ENCODE measurements at regions not wholly inside any gene's neighbourhood (a gene's known extent, or its start where the extent isn't known, plus 50 kb on each side); places are given as distances from the start of the nearest gene placed in this dataset.

- Histone ChIP-seq H3K36me3 (no peaks in the 10 kb centered on the region), H3K9me3 (peaks cover 5% of the 10 kb centered on the region), H3K4me3 (ENCODE audit: low read depth in 1 of 2, low read length in 1 of 2) (no peak overlapping the region), H3K27me3 (no peaks in the 10 kb centered on the region), H3K4me1 (ENCODE audit: control insufficient read depth in 1 of 2, insufficient read depth in 1 of 2, low read depth in 1 of 2, low read length in 1 of 2) (no peaks in the 10 kb centered on the region), H3K27ac (no peak overlapping the region)
- no peak for TF ChIP-seq CTCF (IDR thresholded peaks at IDR 0.05)
These were observed 197.2 kb upstream of the SLC10A2 start for GRCh38 chr13:103263448-103263847.

GRCh38 chr13:103255587-103256301 lies 189.5 kb upstream of the SLC10A2 start:
- TF ChIP-seq CTCF (IDR thresholded peaks at IDR 0.05) = no peak
- Histone ChIP-seq H3K4me3 (ENCODE audit: low read depth in 1 of 2, low read length in 1 of 2) (no peak overlapping the region), H3K4me1 (ENCODE audit: control insufficient read depth in 1 of 2, insufficient read depth in 1 of 2, low read depth in 1 of 2, low read length in 1 of 2) (no peaks in the 10 kb centered on the region), H3K27ac (no peak overlapping the region), H3K36me3 (no peaks in the 10 kb centered on the region), H3K9me3 (no peaks in the 10 kb centered on the region), H3K27me3 (no peaks in the 10 kb centered on the region)

- Histone ChIP-seq H3K27ac (no peak overlapping the region), H3K4me1 (ENCODE audit: control insufficient read depth in 1 of 2, insufficient read depth in 1 of 2, low read depth in 1 of 2, low read length in 1 of 2) (no peaks in the 10 kb centered on the region), H3K4me3 (ENCODE audit: low read depth in 1 of 2, low read length in 1 of 2) (no peak overlapping the region), H3K9me3 (no peaks in the 10 kb centered on the region), H3K27me3 (no peaks in the 10 kb centered on the region), H3K36me3 (no peaks in the 10 kb centered on the region)
- no peak for TF ChIP-seq CTCF (IDR thresholded peaks at IDR 0.05)
These were observed 183.9 kb upstream of the SLC10A2 start for GRCh38 chr13:103250071-103250470.

GRCh38 chr13:103246581-103247200 lies 180.5 kb upstream of the SLC10A2 start:
- no peak for TF ChIP-seq CTCF (IDR thresholded peaks at IDR 0.05)
- Histone ChIP-seq H3K4me1 (ENCODE audit: control insufficient read depth in 1 of 2, insufficient read depth in 1 of 2, low read depth in 1 of 2, low read length in 1 of 2) (no peaks in the 10 kb centered on the region), H3K9me3 (no peaks in the 10 kb centered on the region), H3K4me3 (ENCODE audit: low read depth in 1 of 2, low read length in 1 of 2) (no peak overlapping the region), H3K36me3 (no peaks in the 10 kb centered on the region), H3K27me3 (no peaks in the 10 kb centered on the region), H3K27ac (no peak overlapping the region)

GRCh38 chr13:103243495-103243894 lies 177.3 kb upstream of the SLC10A2 start:
- TF ChIP-seq CTCF (IDR thresholded peaks at IDR 0.05) = no peak
- Histone ChIP-seq H3K27ac (no peak overlapping the region), H3K4me3 (ENCODE audit: low read depth in 1 of 2, low read length in 1 of 2) (no peak overlapping the region), H3K27me3 (no peaks in the 10 kb centered on the region), H3K9me3 (no peaks in the 10 kb centered on the region), H3K36me3 (no peaks in the 10 kb centered on the region), H3K4me1 (ENCODE audit: control insufficient read depth in 1 of 2, insufficient read depth in 1 of 2, low read depth in 1 of 2, low read length in 1 of 2) (no peaks in the 10 kb centered on the region)

Data from neutrophil (primary cell).